GM12878 (cell line): ENCODE measurements at regions not wholly inside any gene's neighbourhood (a gene's known extent, or its start where the extent isn't known, plus 50 kb on each side); places are given as distances from the start of the nearest gene placed in this dataset.
"Not testable (repeated sequence)": the region's sequence is repeated elsewhere in the genome, so short reads cannot be mapped to it uniquely, and the experiment has no call there.

Experiments
- BRCA1 ChIP-seq: IDR thresholded peaks from 2 replicates; pipeline ENCODE4 v1.6.1; 2011; ENCODE audit warnings: low read depth, low read length, improper control_type of control experiment
- CBFB ChIP-seq: IDR thresholded peaks from 2 replicates; pipeline ENCODE4 v1.6.1; 2016; ENCODE audit warnings: antibody characterized with exemption, low read depth
- HCFC1 ChIP-seq: fragments of 150-350 bp; IDR thresholded peaks from 2 replicates; pipeline ENCODE4 v1.6.1; 2014; ENCODE audit warnings: low read length
- JUNB ChIP-seq: IDR thresholded peaks from 2 replicates; pipeline ENCODE4 v1.6.1; 2016; ENCODE audit warnings: antibody characterized with exemption, mild to moderate bottlenecking
- KLF5 ChIP-seq: fragments of 450-650 bp; IDR thresholded peaks from 2 replicates; pipeline ENCODE4 v1.6.1; 2014; ENCODE audit warnings: mild to moderate bottlenecking; ENCODE audit not compliant: partially characterized antibody
- MYB ChIP-seq: fragments of 150-350 bp; IDR thresholded peaks from 2 replicates; pipeline ENCODE4 v1.6.1; 2014; ENCODE audit warnings: mild to moderate bottlenecking, low read depth, low read length, borderline replicate concordance
- POLR2A ChIP-seq: IDR thresholded peaks from 2 replicates; pipeline ENCODE4 v1.6.1; 2011; ENCODE audit warnings: low read depth, mild to moderate bottlenecking, low read length
- SIN3A ChIP-seq: IDR thresholded peaks from 2 replicates; pipeline ENCODE4 v1.6.1; 2012; ENCODE audit warnings: low read depth, low read length, improper control_type of control experiment
- ZNF622 ChIP-seq: fragments of 450-650 bp; IDR thresholded peaks from 2 replicates; pipeline ENCODE4 v1.6.1; 2017; ENCODE audit warnings: mild to moderate bottlenecking, inconsistent platforms

DNA sequence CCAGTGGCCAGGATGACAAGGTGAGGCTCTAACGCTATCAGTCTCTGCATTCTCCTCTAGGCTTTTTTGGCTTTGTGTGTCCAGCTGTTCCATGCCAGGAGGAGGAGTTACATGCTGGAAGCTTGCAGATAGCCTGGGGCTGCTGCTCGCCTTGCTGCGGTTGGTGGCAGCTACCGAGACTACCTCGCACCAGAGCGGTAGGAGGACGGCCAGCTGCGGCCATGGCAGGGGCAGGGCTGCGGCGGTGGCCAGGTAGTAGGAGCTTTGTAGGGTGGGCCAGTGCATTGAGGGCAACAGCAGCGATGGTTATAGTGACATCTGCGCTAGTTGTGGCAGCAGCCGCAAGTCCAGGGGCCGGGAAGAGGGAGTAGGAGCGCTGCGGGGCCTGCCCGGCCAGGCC, 75.9 kb upstream of the POTEB3 start:
- not testable (repeated sequence) for TF ChIP-seq POLR2A, KLF5, JUNB, MYB, ZNF622, HCFC1, BRCA1, CBFB, SIN3A
